ENCODE measurements at regions not wholly inside any gene's neighbourhood (a gene's known extent, or its start where the extent isn't known, plus 50 kb on each side); places are given as distances from the start of the nearest gene placed in this dataset.
A peak's percentile ranks its signal among the peaks of the same experiment; 100 is the strongest.
"Not testable (repeated sequence)": the region's sequence is repeated elsewhere in the genome, so short reads cannot be mapped to it uniquely, and the experiment has no call there.

DNA sequence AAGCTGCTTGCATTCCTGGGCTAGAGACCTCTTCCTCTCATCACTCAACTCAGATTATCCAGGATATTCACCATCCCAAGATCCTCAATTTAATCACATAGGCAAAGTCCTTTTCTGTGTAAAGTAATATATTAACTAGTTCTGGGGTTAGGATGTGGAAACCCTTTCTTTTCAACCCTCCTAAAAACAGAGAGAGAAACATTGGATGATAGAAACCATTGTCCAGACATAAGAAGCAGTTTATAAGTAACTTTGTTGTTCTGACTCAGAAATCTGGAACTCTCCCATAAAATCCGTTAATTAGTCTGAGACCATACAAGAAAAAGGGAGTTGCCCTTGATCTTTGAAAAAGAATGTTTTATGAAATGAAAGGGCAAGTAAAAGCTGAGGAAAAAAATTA lies 817.1 kb upstream of the CDH9 start:
- no peaks in the 10 kb centered on the region for H3K27me3 ChIP-seq (ENCODE audit: control insufficient read depth, insufficient read depth, low read length)
- no peaks in the 10 kb centered on the region for H3K36me3 ChIP-seq (ENCODE audit: control insufficient read depth, insufficient read depth, low read length)
- no peak for FAIRE-seq
- TF ChIP-seq, protein P1, sequence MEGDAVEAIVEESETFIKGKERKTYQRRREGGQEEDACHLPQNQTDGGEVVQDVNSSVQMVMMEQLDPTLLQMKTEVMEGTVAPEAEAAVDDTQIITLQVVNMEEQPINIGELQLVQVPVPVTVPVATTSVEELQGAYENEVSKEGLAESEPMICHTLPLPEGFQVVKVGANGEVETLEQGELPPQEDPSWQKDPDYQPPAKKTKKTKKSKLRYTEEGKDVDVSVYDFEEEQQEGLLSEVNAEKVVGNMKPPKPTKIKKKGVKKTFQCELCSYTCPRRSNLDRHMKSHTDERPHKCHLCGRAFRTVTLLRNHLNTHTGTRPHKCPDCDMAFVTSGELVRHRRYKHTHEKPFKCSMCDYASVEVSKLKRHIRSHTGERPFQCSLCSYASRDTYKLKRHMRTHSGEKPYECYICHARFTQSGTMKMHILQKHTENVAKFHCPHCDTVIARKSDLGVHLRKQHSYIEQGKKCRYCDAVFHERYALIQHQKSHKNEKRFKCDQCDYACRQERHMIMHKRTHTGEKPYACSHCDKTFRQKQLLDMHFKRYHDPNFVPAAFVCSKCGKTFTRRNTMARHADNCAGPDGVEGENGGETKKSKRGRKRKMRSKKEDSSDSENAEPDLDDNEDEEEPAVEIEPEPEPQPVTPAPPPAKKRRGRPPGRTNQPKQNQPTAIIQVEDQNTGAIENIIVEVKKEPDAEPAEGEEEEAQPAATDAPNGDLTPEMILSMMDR (IDR thresholded peaks at IDR 0.05; ENCODE audit: insufficient read depth, low read length, severe bottlenecking), result no peak
- no peak overlapping the region for H3K4me3 ChIP-seq (ENCODE audit: low read depth, low read length)
- no peak for DNase-seq (ENCODE audit: low read depth)

DNA sequence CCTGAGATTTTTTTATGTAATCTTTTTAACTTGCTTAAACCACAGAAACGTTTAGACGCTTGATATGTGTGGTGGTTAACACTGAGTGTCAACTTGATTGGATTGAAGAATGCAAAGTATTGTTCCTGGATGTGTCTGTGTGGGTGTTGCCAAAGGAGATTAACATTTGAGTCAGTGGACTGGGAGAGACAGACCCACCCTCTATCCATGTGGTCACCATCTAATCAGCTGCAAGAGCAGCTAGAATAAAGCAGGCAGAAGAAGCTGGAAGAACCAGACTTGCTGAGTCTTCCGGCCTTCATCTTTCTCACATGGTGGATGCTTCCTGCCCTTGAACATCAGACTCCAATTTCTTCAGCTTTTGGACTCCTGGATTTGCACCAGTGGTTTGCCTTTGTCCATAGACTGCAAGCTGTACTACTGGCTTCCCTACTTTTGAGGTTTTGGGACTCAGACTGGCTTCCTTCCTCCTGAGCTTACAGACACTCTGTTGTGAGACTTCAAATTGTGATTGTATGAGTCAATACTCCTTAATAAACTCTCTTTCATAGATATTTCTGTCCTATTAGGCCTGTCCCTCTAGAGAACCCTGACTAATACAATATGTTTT lies 816.0 kb upstream of the CDH9 start:
- DNase-seq (ENCODE audit: low read depth) (peak; percentile 47), FAIRE-seq (no peak)
- TF ChIP-seq, protein P1 (IDR thresholded peaks at IDR 0.05; ENCODE audit: insufficient read depth, low read length, severe bottlenecking), result no peak
- Histone ChIP-seq H3K27me3 (ENCODE audit: control insufficient read depth, insufficient read depth, low read length) (no peaks in the 10 kb centered on the region), H3K4me3 (ENCODE audit: low read depth, low read length) (no peak overlapping the region), H3K36me3 (ENCODE audit: control insufficient read depth, insufficient read depth, low read length) (no peaks in the 10 kb centered on the region)

DNA sequence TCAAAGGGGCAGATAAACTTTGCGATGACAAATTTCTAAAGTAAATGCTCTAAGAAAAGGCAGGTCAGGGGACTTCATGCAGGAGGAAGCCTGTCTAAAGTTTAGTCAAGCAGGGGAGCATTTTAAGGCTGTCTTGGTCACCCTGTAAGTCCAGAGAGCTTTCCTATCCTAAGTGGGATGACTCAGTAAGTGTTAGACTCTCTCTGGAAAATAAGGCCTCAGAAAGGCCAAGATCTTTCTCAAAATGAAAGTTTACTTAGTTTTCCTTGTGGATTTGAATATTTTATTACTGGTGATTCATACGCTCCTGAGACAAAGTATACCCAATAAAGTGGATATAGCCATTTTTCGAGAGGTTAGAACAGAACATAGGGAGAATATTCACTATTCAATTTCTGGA lies 806.9 kb upstream of the CDH9 start:
- Histone ChIP-seq H3K4me3 (ENCODE audit: low read depth, low read length) (no peak overlapping the region), H3K36me3 (ENCODE audit: control insufficient read depth, insufficient read depth, low read length) (no peaks in the 10 kb centered on the region), H3K27me3 (ENCODE audit: control insufficient read depth, insufficient read depth, low read length) (no peaks in the 10 kb centered on the region)
- DNase-seq (ENCODE audit: low read depth) (no peak), FAIRE-seq (no peak)
- TF ChIP-seq, protein P1 (IDR thresholded peaks at IDR 0.05; ENCODE audit: insufficient read depth, low read length, severe bottlenecking), result no peak

DNA sequence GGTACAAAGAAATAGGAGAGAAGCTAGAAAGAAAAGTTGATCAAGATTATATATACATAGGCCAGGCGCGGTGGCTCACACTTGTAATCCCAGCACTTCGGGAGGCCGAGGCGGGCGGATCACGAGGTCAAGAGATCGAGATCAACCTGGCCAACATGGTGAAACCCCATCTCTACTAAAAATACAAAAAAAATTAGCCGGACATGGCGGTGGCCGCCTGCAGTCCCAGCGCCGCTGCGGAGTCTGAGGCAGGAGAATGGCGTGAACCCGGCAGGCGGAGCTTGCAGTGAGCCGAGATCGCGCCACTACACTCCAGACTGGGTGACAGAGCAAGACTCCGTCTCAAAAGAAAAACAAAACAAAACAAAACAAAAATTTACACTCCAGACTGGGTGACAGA lies 798.3 kb upstream of the CDH9 start:
- not testable (repeated sequence) for H3K36me3 ChIP-seq (ENCODE audit: control insufficient read depth, insufficient read depth, low read length); H3K27me3 ChIP-seq (ENCODE audit: control insufficient read depth, insufficient read depth, low read length); FAIRE-seq; DNase-seq (ENCODE audit: low read depth); H3K4me3 ChIP-seq (ENCODE audit: low read depth, low read length)

DNA sequence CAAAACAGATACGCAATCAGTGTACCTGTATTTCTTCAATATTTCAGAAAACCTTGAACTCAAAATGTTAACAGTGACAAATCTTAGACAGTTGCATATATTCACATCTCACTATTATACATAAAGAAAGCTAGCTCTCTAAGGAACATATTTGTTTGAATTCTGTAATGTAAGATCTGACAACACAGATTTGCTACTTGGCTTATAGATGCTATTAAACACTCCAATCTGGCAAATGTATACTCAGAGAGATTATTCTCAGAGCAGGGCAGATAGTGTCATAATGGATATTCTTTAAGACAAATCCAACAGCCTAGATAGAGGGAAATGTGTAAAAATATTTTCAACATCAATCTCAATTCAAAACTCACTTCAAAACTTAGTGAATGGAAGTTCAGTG lies 794.5 kb upstream of the CDH9 start:
- no peak for DNase-seq (ENCODE audit: low read depth)
- no peak for FAIRE-seq
- H3K36me3 ChIP-seq (ENCODE audit: control insufficient read depth, insufficient read depth, low read length), result no peaks in the 10 kb centered on the region
- TF ChIP-seq, protein P1 (IDR thresholded peaks at IDR 0.05; ENCODE audit: insufficient read depth, low read length, severe bottlenecking), result no peak
- no peak overlapping the region for H3K4me3 ChIP-seq (ENCODE audit: low read depth, low read length)
- H3K27me3 ChIP-seq (ENCODE audit: control insufficient read depth, insufficient read depth, low read length), result no peaks in the 10 kb centered on the region

DNA sequence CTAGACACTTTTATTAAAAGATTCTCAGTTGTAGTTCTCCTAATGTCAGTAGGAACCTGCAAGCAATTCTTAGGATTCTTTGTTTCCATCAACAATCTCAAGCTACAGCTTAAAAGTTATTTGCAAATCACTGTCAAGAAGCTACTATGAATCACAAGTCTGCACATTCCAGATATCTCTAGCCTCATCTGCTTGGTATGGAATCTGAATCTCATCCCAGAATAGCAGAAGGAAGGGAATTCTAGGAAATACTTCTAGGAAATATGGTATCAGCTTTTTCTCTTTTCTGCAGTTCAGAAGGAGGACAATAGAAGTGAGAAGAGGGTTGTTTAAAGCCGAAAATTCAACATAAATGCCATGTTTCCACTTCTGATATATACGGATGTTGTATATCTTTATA lies 792.2 kb upstream of the CDH9 start:
- peak; percentile 38 for DNase-seq (ENCODE audit: low read depth)
- H3K4me3 ChIP-seq (ENCODE audit: low read depth, low read length), result no peak overlapping the region
- TF ChIP-seq, protein P1 (IDR thresholded peaks at IDR 0.05; ENCODE audit: insufficient read depth, low read length, severe bottlenecking), result no peak
- no peaks in the 10 kb centered on the region for H3K36me3 ChIP-seq (ENCODE audit: control insufficient read depth, insufficient read depth, low read length)
- H3K27me3 ChIP-seq (ENCODE audit: control insufficient read depth, insufficient read depth, low read length), result no peaks in the 10 kb centered on the region
- FAIRE-seq, result no peak
